ENCODE measurements at regions not wholly inside any gene's neighbourhood (a gene's known extent, or its start where the extent isn't known, plus 50 kb on each side); places are given as distances from the start of the nearest gene placed in this dataset.

GRCh38 chr5:15027764-15028163 is 156.2 kb upstream of the ANKH start:
- intact Hi-C loops (cut with DNase I), result no loop called here
- DNase-seq, result no peak

GRCh38 chr5:15026944-15027343 is 155.4 kb upstream of the ANKH start:
- WGBS, 4 donors, result 68 to 80% (median 74%) methylated on average over 6 of the region's 6 CpGs
- DNase-seq, result no peak
- Histone ChIP-seq H3K27me3 (no peaks in the 10 kb centered on the region), H3K9me3 (replicated peaks in 1 of 3) (no peaks in the 10 kb centered on the region), H3K36me3 (replicated peaks in 1 of 2) (no peaks in the 10 kb centered on the region), H3K4me1 (replicated peaks in 1 of 2) (no peaks in the 10 kb centered on the region), H3K4me3 (no peak overlapping the region), H3K27ac (no peak overlapping the region)
- no peak for TF ChIP-seq POLR2A (IDR thresholded peaks at IDR 0.05)
- TF ChIP-seq CTCF (IDR thresholded peaks at IDR 0.05), result no peak
- intact Hi-C loops (cut with DNase I), result no loop called here

More at GRCh38 chr5:15027764-15028163, 156.2 kb upstream of the ANKH start:
- no peaks in the 10 kb centered on the region for H3K4me1 ChIP-seq (replicated peaks in 1 of 2)
- no peak for TF ChIP-seq CTCF (IDR thresholded peaks at IDR 0.05)
- no peak for TF ChIP-seq POLR2A (IDR thresholded peaks at IDR 0.05)
- no peaks in the 10 kb centered on the region for H3K9me3 ChIP-seq (replicated peaks in 1 of 3)
- no peak overlapping the region for H3K4me3 ChIP-seq
- H3K36me3 ChIP-seq (replicated peaks in 1 of 2), result no peaks in the 10 kb centered on the region
- H3K27me3 ChIP-seq, result no peaks in the 10 kb centered on the region
- no peak overlapping the region for H3K27ac ChIP-seq

- no peak overlapping the region for H3K27ac ChIP-seq
- no peak for TF ChIP-seq CTCF (IDR thresholded peaks at IDR 0.05)
- no peak for TF ChIP-seq POLR2A (IDR thresholded peaks at IDR 0.05)
- WGBS, 4 donors, result 49 to 66% (median 57%) methylated on average over 9 of the region's 9 CpGs
- intact Hi-C loops (cut with DNase I), result no loop called here
- no peaks in the 10 kb centered on the region for H3K4me1 ChIP-seq (replicated peaks in 1 of 2)
- H3K4me3 ChIP-seq, result no peak overlapping the region
- DNase-seq, result no peak
- H3K27me3 ChIP-seq, result no peaks in the 10 kb centered on the region
- no peaks in the 10 kb centered on the region for H3K36me3 ChIP-seq (replicated peaks in 1 of 2)
- H3K9me3 ChIP-seq (replicated peaks in 1 of 3), result no peaks in the 10 kb centered on the region
These were observed 154.7 kb upstream of the ANKH start for GRCh38 chr5:15026011-15026893.

GRCh38 chr5:15023846-15024245 is 152.3 kb upstream of the ANKH start:
- Histone ChIP-seq H3K27ac (no peak overlapping the region), H3K27me3 (no peaks in the 10 kb centered on the region), H3K4me1 (replicated peaks in 1 of 2) (no peaks in the 10 kb centered on the region), H3K4me3 (no peak overlapping the region), H3K36me3 (replicated peaks in 1 of 2) (no peaks in the 10 kb centered on the region), H3K9me3 (replicated peaks in 1 of 3) (no peaks in the 10 kb centered on the region)
- TF ChIP-seq CTCF (IDR thresholded peaks at IDR 0.05) (no peak), POLR2A (IDR thresholded peaks at IDR 0.05) (no peak)
- intact Hi-C loops (cut with DNase I), result no loop called here
- 91 to 98% (median 93%) methylated on average over 5 of the region's 5 CpGs for WGBS, 4 donors
- no peak for DNase-seq
